ENCODE measurements at regions not wholly inside any gene's neighbourhood (a gene's known extent, or its start where the extent isn't known, plus 50 kb on each side); places are given as distances from the start of the nearest gene placed in this dataset.
A peak's percentile ranks its signal among the peaks of the same experiment; 100 is the strongest.

DNA sequence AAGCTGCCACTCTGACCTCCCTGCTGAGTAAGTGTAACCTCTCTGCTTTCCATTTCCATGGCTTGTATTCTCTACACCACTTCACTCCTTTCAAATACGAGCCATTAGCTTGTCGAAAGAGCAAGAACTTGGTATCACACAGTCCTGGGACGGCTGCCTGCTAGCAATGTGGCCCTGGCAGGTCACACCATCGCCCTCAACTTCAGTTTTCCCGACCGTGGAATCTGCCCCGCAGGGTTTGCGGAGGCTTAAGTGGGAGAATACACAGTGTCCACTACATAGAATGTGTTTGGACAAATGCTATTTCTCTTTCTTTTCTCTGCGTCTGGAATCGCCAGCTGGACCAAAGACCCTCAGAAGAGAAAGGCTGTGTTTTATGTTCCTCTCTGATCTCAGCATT, 78.6 kb upstream of the STOX2 start:
- no peak for DNase-seq
- intact Hi-C loops (cut with DNase I), result no loop called here
- no peak overlapping the region for H3K4me3 ChIP-seq
- no peak for ATAC-seq
- TF ChIP-seq CTCF (IDR thresholded peaks at IDR 0.05), result no peak
- H3K27ac ChIP-seq, result no peak overlapping the region
- no peaks in the 10 kb centered on the region for H3K27me3 ChIP-seq
- no peaks in the 10 kb centered on the region for H3K36me3 ChIP-seq
- no peaks in the 10 kb centered on the region for H3K4me1 ChIP-seq
- WGBS (ENCODE audit: insufficient coverage, low coverage, low lambda C conversion rate, missing lambda C conversion rate), result 79% methylated on average over 9 of the region's 10 CpGs
- H3K9me3 ChIP-seq, result no peaks in the 10 kb centered on the region

DNA sequence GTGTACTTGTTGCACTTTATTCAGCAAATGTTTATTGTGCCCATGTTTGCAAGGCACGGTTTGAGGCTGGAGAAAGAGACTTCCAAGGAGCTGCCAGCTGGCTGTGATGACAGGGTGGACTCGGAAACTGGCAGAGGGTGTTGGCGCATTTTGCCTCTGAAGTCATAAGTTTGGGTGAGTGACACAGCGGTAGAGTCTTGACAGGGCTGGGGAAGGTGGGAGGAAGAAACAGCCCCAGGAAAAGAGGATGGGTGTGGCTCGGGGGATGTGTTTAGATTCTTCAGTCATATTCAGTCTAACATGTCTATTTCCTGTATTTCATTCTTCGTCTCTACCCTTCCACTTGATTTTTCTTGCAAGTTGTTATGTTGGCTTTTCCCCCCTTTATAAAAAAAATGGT, 77.0 kb upstream of the STOX2 start:
- Histone ChIP-seq H3K27me3 (no peaks in the 10 kb centered on the region), H3K4me1 (no peaks in the 10 kb centered on the region), H3K9me3 (no peaks in the 10 kb centered on the region), H3K36me3 (no peaks in the 10 kb centered on the region), H3K4me3 (no peak overlapping the region), H3K27ac (no peak overlapping the region)
- ATAC-seq, result no peak
- TF ChIP-seq CTCF (IDR thresholded peaks at IDR 0.05) (no peak), POLR2A (IDR thresholded peaks at IDR 0.05) (no peak)
- intact Hi-C loops (cut with DNase I), result no loop called here
- WGBS (ENCODE audit: insufficient coverage, low coverage, low lambda C conversion rate, missing lambda C conversion rate), result 47% methylated on average over 4 of the region's 6 CpGs
- DNase-seq, result no peak

DNA sequence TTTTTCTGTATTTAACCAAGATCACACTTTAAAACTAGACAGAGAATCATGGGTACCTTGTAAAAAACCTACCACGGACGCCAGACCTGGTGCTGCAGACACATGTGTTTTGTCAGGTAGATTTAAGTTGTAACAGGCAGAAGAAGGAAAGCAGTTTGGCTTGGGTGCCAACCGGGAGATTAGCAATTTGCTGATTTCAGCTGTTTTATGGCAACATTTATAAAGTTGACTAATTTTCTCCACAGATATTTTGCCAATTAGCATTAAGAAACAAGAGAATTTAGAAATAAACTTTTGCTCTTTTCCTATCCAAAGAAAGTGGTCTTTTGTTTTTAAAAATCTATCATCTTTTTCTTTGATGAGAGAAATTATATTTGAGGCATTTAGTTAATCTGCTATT, 76.3 kb upstream of the STOX2 start:
- no peak overlapping the region for H3K27ac ChIP-seq
- intact Hi-C loops (cut with DNase I), result no loop called here
- no peaks in the 10 kb centered on the region for H3K36me3 ChIP-seq
- WGBS (ENCODE audit: insufficient coverage, low coverage, low lambda C conversion rate, missing lambda C conversion rate), result 33% methylated on average over 3 of the region's 3 CpGs
- H3K4me1 ChIP-seq, result no peaks in the 10 kb centered on the region
- no peak overlapping the region for H3K4me3 ChIP-seq
- no peak for TF ChIP-seq CTCF (IDR thresholded peaks at IDR 0.05)
- TF ChIP-seq POLR2A (IDR thresholded peaks at IDR 0.05), result no peak
- ATAC-seq, result no peak
- no peaks in the 10 kb centered on the region for H3K9me3 ChIP-seq
- no peak for DNase-seq
- no peaks in the 10 kb centered on the region for H3K27me3 ChIP-seq

DNA sequence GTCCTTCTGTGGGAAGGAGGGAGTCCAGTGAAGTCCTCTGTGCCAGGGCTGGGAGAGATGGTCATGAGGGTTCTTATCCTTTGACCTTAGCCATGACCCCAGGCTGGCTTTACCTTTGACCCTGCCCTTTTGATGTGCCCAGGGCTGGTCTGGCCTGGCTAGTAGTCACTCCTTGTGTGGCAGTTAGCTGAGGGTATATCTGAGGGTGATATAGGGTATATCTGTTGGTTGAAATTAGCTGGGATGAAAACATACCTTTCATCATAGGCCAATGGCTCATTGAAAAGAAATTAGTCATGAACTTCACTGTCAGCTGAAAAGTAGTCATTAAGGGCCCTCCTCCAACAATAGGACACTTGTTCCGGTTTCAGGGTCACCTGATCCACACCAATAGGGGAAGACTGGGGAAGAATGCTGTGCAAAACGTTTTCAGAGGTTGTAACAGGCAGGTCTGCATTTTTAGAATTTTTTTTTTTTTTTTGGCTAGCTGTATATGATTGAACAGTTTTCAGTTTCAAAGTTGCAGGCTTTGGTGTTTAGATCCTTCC, 74.6 kb upstream of the STOX2 start:
- TF ChIP-seq POLR2A (IDR thresholded peaks at IDR 0.05) (no peak), CTCF (IDR thresholded peaks at IDR 0.05) (no peak)
- DNase-seq (no peak), ATAC-seq (peak; percentile 16 to 51 (median 36))
- H3K4me3 ChIP-seq, result no peak overlapping the region
- no peaks in the 10 kb centered on the region for H3K36me3 ChIP-seq
- H3K27ac ChIP-seq, result no peak overlapping the region
- H3K9me3 ChIP-seq, result no peaks in the 10 kb centered on the region
- H3K4me1 ChIP-seq, result no peaks in the 10 kb centered on the region
- intact Hi-C loops (cut with DNase I), result no loop called here
- H3K27me3 ChIP-seq, result no peaks in the 10 kb centered on the region
- WGBS (ENCODE audit: insufficient coverage, low coverage, low lambda C conversion rate, missing lambda C conversion rate), result 38% methylated on average over 2 of the region's 2 CpGs

GRCh38 chr4:183831026-183831446, 74.1 kb upstream of the STOX2 start:
- no peak overlapping the region for H3K27ac ChIP-seq
- intact Hi-C loops (cut with DNase I), result no loop called here
- 38% methylated on average over 9 of the region's 9 CpGs for WGBS (ENCODE audit: insufficient coverage, low coverage, low lambda C conversion rate, missing lambda C conversion rate)
- TF ChIP-seq CTCF (IDR thresholded peaks at IDR 0.05), result no peak
- TF ChIP-seq POLR2A (IDR thresholded peaks at IDR 0.05), result no peak
- no peak for DNase-seq
- H3K27me3 ChIP-seq, result no peaks in the 10 kb centered on the region
- no peak overlapping the region for H3K4me3 ChIP-seq
- no peaks in the 10 kb centered on the region for H3K9me3 ChIP-seq
- H3K4me1 ChIP-seq, result no peaks in the 10 kb centered on the region
- no peaks in the 10 kb centered on the region for H3K36me3 ChIP-seq
- ATAC-seq, result peak; percentile 69 to 81 (median 78)

Data from right lobe of liver (tissue), 6 donors.